ENCODE measurements at regions not wholly inside any gene's neighbourhood (a gene's known extent, or its start where the extent isn't known, plus 50 kb on each side); places are given as distances from the start of the nearest gene placed in this dataset.

- DNase-seq (ENCODE audit: low spot score) = no peak
- TF ChIP-seq, protein P1, sequence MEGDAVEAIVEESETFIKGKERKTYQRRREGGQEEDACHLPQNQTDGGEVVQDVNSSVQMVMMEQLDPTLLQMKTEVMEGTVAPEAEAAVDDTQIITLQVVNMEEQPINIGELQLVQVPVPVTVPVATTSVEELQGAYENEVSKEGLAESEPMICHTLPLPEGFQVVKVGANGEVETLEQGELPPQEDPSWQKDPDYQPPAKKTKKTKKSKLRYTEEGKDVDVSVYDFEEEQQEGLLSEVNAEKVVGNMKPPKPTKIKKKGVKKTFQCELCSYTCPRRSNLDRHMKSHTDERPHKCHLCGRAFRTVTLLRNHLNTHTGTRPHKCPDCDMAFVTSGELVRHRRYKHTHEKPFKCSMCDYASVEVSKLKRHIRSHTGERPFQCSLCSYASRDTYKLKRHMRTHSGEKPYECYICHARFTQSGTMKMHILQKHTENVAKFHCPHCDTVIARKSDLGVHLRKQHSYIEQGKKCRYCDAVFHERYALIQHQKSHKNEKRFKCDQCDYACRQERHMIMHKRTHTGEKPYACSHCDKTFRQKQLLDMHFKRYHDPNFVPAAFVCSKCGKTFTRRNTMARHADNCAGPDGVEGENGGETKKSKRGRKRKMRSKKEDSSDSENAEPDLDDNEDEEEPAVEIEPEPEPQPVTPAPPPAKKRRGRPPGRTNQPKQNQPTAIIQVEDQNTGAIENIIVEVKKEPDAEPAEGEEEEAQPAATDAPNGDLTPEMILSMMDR (IDR thresholded peaks at IDR 0.05) = no peak
- no peaks in the 10 kb centered on the region for H3K36me3 ChIP-seq
- H3K27me3 ChIP-seq = no peaks in the 10 kb centered on the region
- peaks cover 0 to 15% of the 10 kb centered on the region in 2 donors for H3K4me1 ChIP-seq
- H3K4me3 ChIP-seq = no peak overlapping the region
- no peak overlapping the region for H3K27ac ChIP-seq
- peaks cover 0 to 18% of the 10 kb centered on the region in 2 donors for H3K9me3 ChIP-seq
These were observed 287.9 kb downstream of the LTN1 start for GRCh38 chr21:28704746-28705145.

DNA sequence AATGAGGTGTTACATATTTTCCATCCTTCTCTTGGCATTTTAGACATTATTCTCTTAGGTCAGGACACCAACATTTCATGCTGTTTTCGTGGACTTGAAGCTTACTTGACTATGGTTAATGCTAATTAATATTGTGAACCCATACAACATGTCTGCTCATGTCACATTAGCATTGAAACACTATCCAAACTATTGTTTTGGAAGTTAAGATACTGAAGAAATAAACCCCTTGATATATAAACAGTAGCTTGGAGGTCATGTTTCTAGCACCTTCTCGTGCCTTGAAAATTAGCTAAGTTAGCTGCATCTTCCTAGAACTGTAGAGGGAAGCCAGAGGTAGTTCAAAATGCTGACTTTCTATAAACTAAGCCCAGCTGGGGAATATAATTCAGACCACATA lies 288.8 kb downstream of the LTN1 start:
- Histone ChIP-seq H3K9me3 (peaks cover 0 to 14% of the 10 kb centered on the region in 2 donors), H3K4me3 (no peak overlapping the region), H3K27ac (no peak overlapping the region), H3K36me3 (no peaks in the 10 kb centered on the region), H3K4me1 (peaks cover 0 to 15% of the 10 kb centered on the region in 2 donors), H3K27me3 (no peaks in the 10 kb centered on the region)
- TF ChIP-seq, protein P1 (IDR thresholded peaks at IDR 0.05) = no peak
- DNase-seq (ENCODE audit: low spot score) = no peak

DNA sequence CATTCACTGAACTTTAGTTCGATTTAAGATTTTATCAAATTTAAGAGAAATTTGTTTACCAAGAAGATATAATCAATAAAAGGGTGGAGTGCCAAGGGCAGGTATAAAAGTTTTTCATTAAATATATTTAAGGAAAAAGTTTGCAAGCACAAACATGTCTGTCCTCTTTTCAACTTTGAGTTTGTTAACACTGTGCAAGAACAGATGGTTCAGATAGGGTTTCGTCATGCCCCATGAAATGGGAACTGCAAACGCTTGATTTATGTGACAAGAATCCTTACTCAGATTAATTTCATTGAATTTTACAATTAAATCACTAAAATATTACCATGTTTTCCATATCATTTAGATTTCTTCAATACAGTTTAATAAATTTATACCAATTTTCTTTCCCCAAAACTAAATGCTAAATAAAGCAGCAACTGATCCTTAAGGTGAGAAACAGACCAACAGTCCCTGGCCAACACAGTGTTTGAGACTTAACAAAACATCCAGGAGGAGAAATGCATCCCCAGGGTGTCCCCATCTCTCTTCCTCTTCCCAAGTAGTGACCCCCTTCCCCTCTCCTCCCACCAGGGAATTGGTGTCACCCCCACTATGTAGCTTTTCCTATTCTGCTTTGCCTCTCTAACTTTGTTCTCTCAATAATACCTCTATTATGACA lies 292.9 kb downstream of the LTN1 start:
- H3K27me3 ChIP-seq = no peaks in the 10 kb centered on the region
- H3K36me3 ChIP-seq = no peaks in the 10 kb centered on the region
- H3K4me1 ChIP-seq = peaks cover 0 to 12% of the 10 kb centered on the region in 2 donors
- DNase-seq (ENCODE audit: low spot score) = no peak
- no peak overlapping the region for H3K27ac ChIP-seq
- no peak overlapping the region for H3K4me3 ChIP-seq
- peaks cover 0 to 9% of the 10 kb centered on the region in 2 donors for H3K9me3 ChIP-seq
- TF ChIP-seq, protein P1 (IDR thresholded peaks at IDR 0.05) = no peak

GRCh38 chr21:28699186-28699585 lies 293.5 kb downstream of the LTN1 start:
- no peaks in the 10 kb centered on the region for H3K36me3 ChIP-seq
- no peak overlapping the region for H3K4me3 ChIP-seq
- no peak for DNase-seq (ENCODE audit: low spot score)
- H3K27me3 ChIP-seq = no peaks in the 10 kb centered on the region
- TF ChIP-seq, protein P1 (IDR thresholded peaks at IDR 0.05) = no peak
- H3K4me1 ChIP-seq = peaks cover 0 to 7% of the 10 kb centered on the region in 2 donors
- peaks cover 0 to 9% of the 10 kb centered on the region in 2 donors for H3K9me3 ChIP-seq
- no peak overlapping the region for H3K27ac ChIP-seq

GRCh38 chr21:28696844-28697410 lies 295.8 kb downstream of the LTN1 start:
- Histone ChIP-seq H3K4me1 (no peaks in the 10 kb centered on the region), H3K9me3 (no peaks in the 10 kb centered on the region), H3K27ac (no peak overlapping the region), H3K36me3 (no peaks in the 10 kb centered on the region), H3K4me3 (no peak overlapping the region), H3K27me3 (no peaks in the 10 kb centered on the region)
- DNase-seq (ENCODE audit: low spot score) = no peak
- TF ChIP-seq, protein P1 (IDR thresholded peaks at IDR 0.05) = no peak
